ENCODE measurements at regions not wholly inside any gene's neighbourhood (a gene's known extent, or its start where the extent isn't known, plus 50 kb on each side); places are given as distances from the start of the nearest gene placed in this dataset.

- peak overlapping the region; percentile 17; the same call in 1 of the 2 replicates for H3K4me3 ChIP-seq (ENCODE audit: low read length)
- no peak overlapping the region for H3K27ac ChIP-seq (ENCODE audit: low read length)
These were observed 184.2 kb downstream of the GPAM start for GRCh38 chr10:111999205-111999914.

DNA sequence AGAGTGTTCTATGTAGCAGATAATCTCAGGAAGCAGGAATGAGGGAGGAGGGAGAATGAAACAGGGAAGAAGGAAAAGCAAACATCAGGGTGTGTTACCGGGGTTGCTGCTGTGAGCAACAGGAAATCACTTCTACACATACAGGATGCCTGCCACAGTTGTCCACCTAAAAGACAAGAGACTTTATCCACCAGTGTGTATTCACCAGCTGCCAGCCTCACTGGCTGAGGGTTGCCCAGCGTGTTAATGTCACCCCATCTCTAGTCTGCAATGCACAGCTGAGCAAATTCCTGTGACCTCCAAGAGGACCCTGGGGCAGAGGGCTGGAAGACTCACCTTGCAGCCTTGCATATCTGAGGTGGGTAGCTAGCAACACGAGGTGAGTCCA is 183.7 kb downstream of the GPAM start:
- Histone ChIP-seq H3K27ac (ENCODE audit: low read length) (no peak overlapping the region), H3K27me3 (ENCODE audit: insufficient read depth, low read length) (no peaks in the 10 kb centered on the region), H3K9me3 (ENCODE audit: insufficient read depth, low read depth, low read length) (no peaks in the 10 kb centered on the region), H3K9ac (ENCODE audit: low read depth, low read length) (no peak overlapping the region), H3K4me3 (ENCODE audit: low read length) (no peak overlapping the region; the same call in 1 of the 2 replicates), H3K36me3 (ENCODE audit: insufficient read depth, low read depth, low read length) (no peaks in the 10 kb centered on the region), H3K4me1 (ENCODE audit: insufficient read depth, low read length) (peaks cover 17% of the 10 kb centered on the region; the same call in 1 of the 2 replicates)

More at GRCh38 chr10:111999205-111999914, 184.2 kb downstream of the GPAM start:
- Histone ChIP-seq H3K36me3 (ENCODE audit: insufficient read depth, low read depth, low read length) (no peaks in the 10 kb centered on the region), H3K27me3 (ENCODE audit: insufficient read depth, low read length) (no peaks in the 10 kb centered on the region), H3K9ac (ENCODE audit: low read depth, low read length) (no peak overlapping the region), H3K9me3 (ENCODE audit: insufficient read depth, low read depth, low read length) (no peaks in the 10 kb centered on the region), H3K4me1 (ENCODE audit: insufficient read depth, low read length) (peaks cover 17% of the 10 kb centered on the region; the same call in 1 of the 2 replicates)

GRCh38 chr10:112000466-112000865 is 183.1 kb downstream of the GPAM start:
- Histone ChIP-seq H3K4me3 (ENCODE audit: low read length) (no peak overlapping the region), H3K9ac (ENCODE audit: low read depth, low read length) (no peak overlapping the region), H3K27me3 (ENCODE audit: insufficient read depth, low read length) (no peaks in the 10 kb centered on the region), H3K4me1 (ENCODE audit: insufficient read depth, low read length) (peaks cover 17% of the 10 kb centered on the region; the same call in 1 of the 2 replicates), H3K27ac (ENCODE audit: low read length) (no peak overlapping the region), H3K36me3 (ENCODE audit: insufficient read depth, low read depth, low read length) (no peaks in the 10 kb centered on the region), H3K9me3 (ENCODE audit: insufficient read depth, low read depth, low read length) (no peaks in the 10 kb centered on the region)

- Histone ChIP-seq H3K27ac (ENCODE audit: low read length) (no peak overlapping the region), H3K4me3 (ENCODE audit: low read length) (no peak overlapping the region)
These were observed 181.4 kb downstream of the GPAM start for GRCh38 chr10:112002206-112002605.

GRCh38 chr10:112004075-112004474 is 179.5 kb downstream of the GPAM start:
- Histone ChIP-seq H3K9me3 (ENCODE audit: insufficient read depth, low read depth, low read length) (no peaks in the 10 kb centered on the region), H3K9ac (ENCODE audit: low read depth, low read length) (no peak overlapping the region), H3K27me3 (ENCODE audit: insufficient read depth, low read length) (no peaks in the 10 kb centered on the region), H3K27ac (ENCODE audit: low read length) (no peak overlapping the region), H3K4me3 (ENCODE audit: low read length) (no peak overlapping the region), H3K36me3 (ENCODE audit: insufficient read depth, low read depth, low read length) (no peaks in the 10 kb centered on the region), H3K4me1 (ENCODE audit: insufficient read depth, low read length) (peaks cover 12% of the 10 kb centered on the region; the same call in 1 of the 2 replicates)

More at GRCh38 chr10:112002206-112002605, 181.4 kb downstream of the GPAM start:
- Histone ChIP-seq H3K27me3 (ENCODE audit: insufficient read depth, low read length) (no peaks in the 10 kb centered on the region), H3K9me3 (ENCODE audit: insufficient read depth, low read depth, low read length) (no peaks in the 10 kb centered on the region), H3K36me3 (ENCODE audit: insufficient read depth, low read depth, low read length) (no peaks in the 10 kb centered on the region), H3K9ac (ENCODE audit: low read depth, low read length) (no peak overlapping the region), H3K4me1 (ENCODE audit: insufficient read depth, low read length) (peaks cover 17% of the 10 kb centered on the region; the same call in 1 of the 2 replicates)

- Histone ChIP-seq H3K27ac (ENCODE audit: low read length) (no peak overlapping the region), H3K4me3 (ENCODE audit: low read length) (no peak overlapping the region)
These were observed 178.5 kb downstream of the GPAM start for GRCh38 chr10:112005044-112005443.

DNA sequence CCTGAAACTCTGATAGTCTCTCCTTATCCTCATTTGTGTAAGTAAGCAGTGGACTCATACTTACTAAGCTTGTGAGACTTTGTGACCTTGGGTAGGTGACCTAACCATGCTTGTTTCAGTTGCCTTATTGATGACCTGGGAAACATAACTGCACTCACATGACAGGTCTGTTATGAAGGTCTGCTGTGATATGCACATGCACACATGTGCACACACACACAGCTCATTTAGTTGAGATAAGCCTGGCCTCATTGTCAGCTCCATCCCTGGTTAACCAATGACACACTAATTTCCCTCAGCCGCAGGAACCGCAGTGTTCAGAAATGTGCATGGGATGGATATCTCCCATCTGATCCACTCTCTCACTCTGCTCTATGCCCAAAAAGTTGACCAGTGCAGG is 177.2 kb downstream of the GPAM start:
- no peak overlapping the region for H3K9ac ChIP-seq (ENCODE audit: low read depth, low read length)
- 0 out of 2 replicates have a peak, but pooled peaks cover 3% of the 10 kb centered on the region for H3K4me1 ChIP-seq (ENCODE audit: insufficient read depth, low read length)
- no peaks in the 10 kb centered on the region for H3K27me3 ChIP-seq (ENCODE audit: insufficient read depth, low read length)
- no peak overlapping the region for H3K27ac ChIP-seq (ENCODE audit: low read length)
- no peaks in the 10 kb centered on the region for H3K36me3 ChIP-seq (ENCODE audit: insufficient read depth, low read depth, low read length)
- H3K4me3 ChIP-seq (ENCODE audit: low read length) = no peak overlapping the region
- no peaks in the 10 kb centered on the region for H3K9me3 ChIP-seq (ENCODE audit: insufficient read depth, low read depth, low read length)

More at GRCh38 chr10:112005044-112005443, 178.5 kb downstream of the GPAM start:
- H3K9me3 ChIP-seq (ENCODE audit: insufficient read depth, low read depth, low read length) = no peaks in the 10 kb centered on the region
- no peaks in the 10 kb centered on the region for H3K36me3 ChIP-seq (ENCODE audit: insufficient read depth, low read depth, low read length)
- H3K27me3 ChIP-seq (ENCODE audit: insufficient read depth, low read length) = no peaks in the 10 kb centered on the region
- H3K4me1 ChIP-seq (ENCODE audit: insufficient read depth, low read length) = peaks cover 3% of the 10 kb centered on the region; the same call in 1 of the 2 replicates
- no peak overlapping the region for H3K9ac ChIP-seq (ENCODE audit: low read depth, low read length)

- Histone ChIP-seq H3K9me3 (ENCODE audit: insufficient read depth, low read depth, low read length) (no peaks in the 10 kb centered on the region), H3K27me3 (ENCODE audit: insufficient read depth, low read length) (no peaks in the 10 kb centered on the region), H3K9ac (ENCODE audit: low read depth, low read length) (no peak overlapping the region), H3K4me1 (ENCODE audit: insufficient read depth, low read length) (0 out of 2 replicates have a peak, but pooled peaks cover 3% of the 10 kb centered on the region), H3K36me3 (ENCODE audit: insufficient read depth, low read depth, low read length) (no peaks in the 10 kb centered on the region), H3K27ac (ENCODE audit: low read length) (no peak overlapping the region), H3K4me3 (ENCODE audit: low read length) (no peak overlapping the region)
These were observed 176.7 kb downstream of the GPAM start for GRCh38 chr10:112006831-112007230.

- Histone ChIP-seq H3K27ac (ENCODE audit: low read length) (no peak overlapping the region), H3K36me3 (ENCODE audit: insufficient read depth, low read depth, low read length) (no peaks in the 10 kb centered on the region), H3K9ac (ENCODE audit: low read depth, low read length) (no peak overlapping the region), H3K4me1 (ENCODE audit: insufficient read depth, low read length) (no peaks in the 10 kb centered on the region), H3K27me3 (ENCODE audit: insufficient read depth, low read length) (no peaks in the 10 kb centered on the region), H3K9me3 (ENCODE audit: insufficient read depth, low read depth, low read length) (no peaks in the 10 kb centered on the region), H3K4me3 (ENCODE audit: low read length) (no peak overlapping the region)
These were observed 161.4 kb downstream of the GPAM start for GRCh38 chr10:112022196-112022595.

DNA sequence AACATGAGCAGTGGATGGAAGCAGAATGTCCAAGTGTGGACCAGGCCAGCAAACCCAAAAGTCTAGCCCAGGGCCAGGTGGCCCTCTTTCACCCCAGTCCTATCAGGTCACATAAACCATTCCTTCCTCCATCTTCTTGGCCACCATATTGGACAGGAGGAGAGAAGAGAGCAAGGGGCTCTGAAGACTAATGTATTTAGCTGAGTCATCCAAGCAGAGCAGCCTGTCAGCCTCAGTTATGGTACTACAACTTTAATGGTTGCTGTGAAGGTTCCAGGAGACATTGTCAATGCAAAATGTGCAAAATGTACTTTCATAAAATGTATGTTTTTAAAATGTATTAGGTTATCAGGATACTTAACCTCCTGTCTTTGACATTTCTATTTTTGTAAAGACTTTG is 159.5 kb downstream of the GPAM start:
- H3K4me1 ChIP-seq (ENCODE audit: insufficient read depth, low read length) = no peaks in the 10 kb centered on the region
- no peak overlapping the region for H3K27ac ChIP-seq (ENCODE audit: low read length)
- H3K27me3 ChIP-seq (ENCODE audit: insufficient read depth, low read length) = no peaks in the 10 kb centered on the region
- H3K9ac ChIP-seq (ENCODE audit: low read depth, low read length) = no peak overlapping the region
- no peaks in the 10 kb centered on the region for H3K36me3 ChIP-seq (ENCODE audit: insufficient read depth, low read depth, low read length)
- no peaks in the 10 kb centered on the region for H3K9me3 ChIP-seq (ENCODE audit: insufficient read depth, low read depth, low read length)
- H3K4me3 ChIP-seq (ENCODE audit: low read length) = no peak overlapping the region

GRCh38 chr10:112025228-112025627 is 158.3 kb downstream of the GPAM start:
- Histone ChIP-seq H3K36me3 (ENCODE audit: insufficient read depth, low read depth, low read length) (no peaks in the 10 kb centered on the region), H3K27me3 (ENCODE audit: insufficient read depth, low read length) (no peaks in the 10 kb centered on the region), H3K9me3 (ENCODE audit: insufficient read depth, low read depth, low read length) (no peaks in the 10 kb centered on the region), H3K27ac (ENCODE audit: low read length) (no peak overlapping the region), H3K4me1 (ENCODE audit: insufficient read depth, low read length) (no peaks in the 10 kb centered on the region), H3K4me3 (ENCODE audit: low read length) (no peak overlapping the region), H3K9ac (ENCODE audit: low read depth, low read length) (no peak overlapping the region)

DNA sequence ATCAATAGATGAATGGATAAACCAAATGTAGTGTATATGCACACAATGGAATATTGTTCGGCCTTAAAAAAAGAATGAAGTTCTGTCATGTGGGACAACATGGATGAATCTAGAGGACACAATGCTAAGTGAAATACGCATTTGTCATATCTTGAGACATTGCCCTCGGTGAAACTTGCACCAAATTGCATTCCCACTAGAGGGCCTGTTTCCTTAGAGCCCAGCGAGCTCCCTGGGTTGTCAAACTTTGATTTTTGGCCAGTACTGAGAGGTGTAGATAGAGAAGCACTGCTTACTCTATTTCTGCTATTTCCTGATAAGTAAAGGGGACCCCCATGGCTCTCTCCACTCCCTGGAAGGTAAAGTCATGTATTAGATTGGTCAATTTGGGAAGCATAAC is 157.1 kb downstream of the GPAM start:
- Histone ChIP-seq H3K4me3 (ENCODE audit: low read length) (no peak overlapping the region), H3K4me1 (ENCODE audit: insufficient read depth, low read length) (no peaks in the 10 kb centered on the region), H3K9ac (ENCODE audit: low read depth, low read length) (no peak overlapping the region), H3K27me3 (ENCODE audit: insufficient read depth, low read length) (no peaks in the 10 kb centered on the region), H3K9me3 (ENCODE audit: insufficient read depth, low read depth, low read length) (peaks cover 9% of the 10 kb centered on the region), H3K27ac (ENCODE audit: low read length) (no peak overlapping the region), H3K36me3 (ENCODE audit: insufficient read depth, low read depth, low read length) (no peaks in the 10 kb centered on the region)

Measured in iPS-20b (cell line).